Astrocyte (in vitro differentiated cells and primary cell): ENCODE measurements at regions not wholly inside any gene's neighbourhood (a gene's known extent, or its start where the extent isn't known, plus 50 kb on each side); places are given as distances from the start of the nearest gene placed in this dataset.

Source experiments
- DNase-seq: peaks from one replicate; pipeline ENCODE4 v3.0.0-alpha.2; 2010; ENCODE audit warnings: low read depth
- FAIRE-seq: peaks from 2 replicates; lab custom pipeline; 2011; peaks lifted over from hg19 to GRCh38; lab: Jason Lieb, UNC
- H2AFZ ChIP-seq: 2 replicates; pipeline ENCODE4 v1.6.0; 2012; ENCODE audit warnings: low read depth, low read length, inconsistent platforms
- H3K27ac ChIP-seq: 2 replicates; pipeline ENCODE4 v1.5.1; 2011; ENCODE audit warnings: low read depth, low read length, inconsistent platforms
- H3K27me3 ChIP-seq: 2 replicates; pipeline ENCODE4 v1.6.0; 2011; ENCODE audit warnings: low read length, inconsistent platforms; ENCODE audit not compliant: insufficient read depth
- H3K36me3 ChIP-seq: 2 replicates; pipeline ENCODE4 v1.5.1; 2011; ENCODE audit warnings: low read length, inconsistent platforms; ENCODE audit not compliant: insufficient read depth
- H3K4me1 ChIP-seq: 2 replicates; pipeline ENCODE4 v1.5.1; 2011; ENCODE audit warnings: low read length, inconsistent platforms; ENCODE audit not compliant: insufficient read depth
- H3K4me2 ChIP-seq: 2 replicates; pipeline ENCODE4 v1.6.0; 2012; ENCODE audit warnings: low read length, inconsistent platforms
- H3K4me3 ChIP-seq: 2 replicates; pipeline ENCODE4 v1.5.1; 2011; ENCODE audit warnings: low read depth, mild to moderate bottlenecking, low read length, inconsistent platforms; ENCODE audit not compliant: insufficient read depth
- H3K79me2 ChIP-seq: 2 replicates; pipeline ENCODE4 v1.6.0; 2012; ENCODE audit warnings: mild to moderate bottlenecking, low read length, inconsistent platforms; ENCODE audit not compliant: insufficient read depth
- H3K9ac ChIP-seq: 2 replicates; pipeline ENCODE4 v1.6.0; 2012; ENCODE audit warnings: mild to moderate bottlenecking, low read length, inconsistent platforms
- H3K9me3 ChIP-seq: 2 replicates; pipeline ENCODE4 v1.5.1; 2012; ENCODE audit warnings: low read depth, mild to moderate bottlenecking, low read length, inconsistent platforms; ENCODE audit not compliant: insufficient read depth
- H4K20me1 ChIP-seq: 2 replicates; pipeline ENCODE4 v1.6.0; 2012; ENCODE audit warnings: low read length, inconsistent platforms; ENCODE audit not compliant: insufficient read depth
- H3K27ac Mint-ChIP-seq: one replicate; pipeline ENCODE4 v1.8.0; 2021; ENCODE audit warnings: mild to moderate bottlenecking, mixed read lengths; ENCODE audit not compliant: unreplicated experiment
- H3K27me3 Mint-ChIP-seq: one replicate; pipeline ENCODE4 v1.8.0; 2021; ENCODE audit warnings: low read depth, mixed read lengths; ENCODE audit not compliant: unreplicated experiment
- H3K36me3 Mint-ChIP-seq: one replicate; pipeline ENCODE4 v1.8.0; 2021; ENCODE audit warnings: low read depth, mixed read lengths; ENCODE audit not compliant: unreplicated experiment
- H3K4me1 Mint-ChIP-seq: one replicate; pipeline ENCODE4 v1.8.0; 2021; ENCODE audit warnings: low read depth, mixed read lengths; ENCODE audit not compliant: unreplicated experiment
- H3K4me3 Mint-ChIP-seq: one replicate; pipeline ENCODE4 v1.8.0; 2021; ENCODE audit warnings: mild to moderate bottlenecking, moderate library complexity, mixed read lengths; ENCODE audit not compliant: unreplicated experiment
- H3K9me3 Mint-ChIP-seq: one replicate; pipeline ENCODE4 v1.8.0; 2021; ENCODE audit warnings: mild to moderate bottlenecking, mixed read lengths; ENCODE audit not compliant: unreplicated experiment
- CTCF ChIP-seq: IDR thresholded peaks from 2 replicates; pipeline ENCODE4 v1.5.1; 2011; ENCODE audit warnings: low read depth, mild to moderate bottlenecking, inconsistent platforms, low read length, moderate library complexity; ENCODE audit not compliant: insufficient read depth
- EZH2 ChIP-seq: IDR thresholded peaks from 2 replicates; pipeline ENCODE4 v1.6.1; 2012; ENCODE audit warnings: mild to moderate bottlenecking, low read length, inconsistent platforms; ENCODE audit not compliant: insufficient read depth

- no peaks in the 10 kb centered on the region for H3K36me3 Mint-ChIP-seq
- H3K27me3 Mint-ChIP-seq, result peaks cover 14% of the 10 kb centered on the region
- Histone ChIP-seq H3K27ac (no peak overlapping the region), H3K4me1 (peaks cover 12% of the 10 kb centered on the region), H4K20me1 (no peaks in the 10 kb centered on the region), H3K9ac (no peak overlapping the region), H3K36me3 (no peaks in the 10 kb centered on the region), H3K4me2 (peak overlapping the region; percentile 62), H3K4me3 (no peak overlapping the region), H3K9me3 (no peaks in the 10 kb centered on the region), H3K79me2 (no peaks in the 10 kb centered on the region), H3K27me3 (no peaks in the 10 kb centered on the region), H2AFZ (peak overlapping the region; percentile 49)
- H3K27ac Mint-ChIP-seq, result no peak overlapping the region
- no peak for TF ChIP-seq EZH2
- TF ChIP-seq CTCF, result no peak
- DNase-seq, result no peak
- FAIRE-seq, result no peak
- no peaks in the 10 kb centered on the region for H3K9me3 Mint-ChIP-seq
- no peak overlapping the region for H3K4me3 Mint-ChIP-seq
- H3K4me1 Mint-ChIP-seq, result no peaks in the 10 kb centered on the region
Observed at GRCh38 chr2:238787501-238787900, 60.4 kb upstream of the TWIST2 start.

DNA sequence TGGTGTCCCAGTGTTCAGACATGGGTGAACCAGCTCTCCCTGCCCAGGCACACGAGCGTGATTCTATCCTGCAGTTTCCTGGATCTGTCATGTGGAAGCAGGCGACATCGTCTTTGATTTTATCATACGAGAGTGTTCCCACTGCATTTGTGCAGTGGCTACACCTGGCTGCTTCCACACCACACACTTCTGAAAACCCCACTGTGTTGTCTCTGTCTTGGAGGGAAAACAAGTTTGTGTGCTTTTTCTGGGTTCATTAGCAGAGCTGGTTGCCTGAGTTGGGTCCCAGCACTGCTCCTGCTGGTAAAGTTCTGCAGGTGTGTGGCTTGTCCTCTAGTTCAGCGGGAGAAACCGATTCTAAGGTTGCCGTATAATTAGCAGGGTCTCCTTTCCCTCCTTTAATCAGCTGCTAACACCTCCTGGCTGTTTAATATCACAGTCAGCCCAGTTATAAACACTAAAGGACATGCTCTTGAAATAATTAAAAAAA lies 58.5 kb upstream of the TWIST2 start:
- Mint-ChIP-seq H3K27ac (no peak overlapping the region), H3K4me3 (no peak overlapping the region), H3K9me3 (no peaks in the 10 kb centered on the region), H3K27me3 (peaks cover 14% of the 10 kb centered on the region), H3K36me3 (no peaks in the 10 kb centered on the region), H3K4me1 (no peaks in the 10 kb centered on the region)
- DNase-seq, result no peak
- no peak overlapping the region for H3K9ac ChIP-seq
- no peak for FAIRE-seq
- no peaks in the 10 kb centered on the region for H3K27me3 ChIP-seq
- H3K9me3 ChIP-seq, result no peaks in the 10 kb centered on the region
- no peak for TF ChIP-seq EZH2
- TF ChIP-seq CTCF, result no peak
- no peak overlapping the region for H3K4me3 ChIP-seq
- H3K36me3 ChIP-seq, result no peaks in the 10 kb centered on the region
- H3K27ac ChIP-seq, result no peak overlapping the region
- H2AFZ ChIP-seq, result no peak overlapping the region
- no peak overlapping the region for H3K4me2 ChIP-seq
- no peaks in the 10 kb centered on the region for H4K20me1 ChIP-seq
- H3K4me1 ChIP-seq, result peaks cover 12% of the 10 kb centered on the region
- no peaks in the 10 kb centered on the region for H3K79me2 ChIP-seq

DNA sequence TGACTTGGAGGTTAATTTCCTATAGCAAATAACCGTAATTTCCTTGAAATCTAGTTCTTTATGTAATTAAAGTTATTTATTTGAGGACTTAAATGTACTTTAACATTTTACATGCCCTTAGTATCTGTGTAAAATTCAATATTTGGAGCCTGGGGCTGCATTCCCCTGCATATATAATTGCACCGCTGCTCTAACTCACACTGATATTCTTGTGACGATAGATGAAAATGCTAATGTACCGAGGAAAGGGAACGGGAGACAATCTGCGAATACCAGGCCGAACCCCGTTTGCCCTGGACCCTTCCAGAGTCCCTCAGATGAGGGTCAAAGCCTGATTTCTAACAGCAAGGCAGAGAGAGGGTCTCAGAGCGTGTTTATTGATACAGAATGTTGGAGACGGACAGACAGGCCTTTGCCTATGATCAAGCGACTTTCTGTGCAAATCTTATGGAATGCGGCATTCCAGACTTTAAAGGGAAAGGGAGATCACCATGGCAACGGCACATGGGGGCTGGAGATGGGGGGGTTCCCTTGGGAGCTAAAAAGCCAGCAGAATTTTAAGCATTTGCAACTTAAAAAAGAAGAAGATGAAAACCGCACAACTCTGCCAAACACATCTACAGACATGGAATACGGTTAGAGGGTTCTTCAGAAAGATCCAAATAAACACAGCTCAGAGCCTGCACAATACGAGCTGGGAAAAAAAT lies 57.6 kb upstream of the TWIST2 start:
- TF ChIP-seq EZH2, result peak; percentile 18
- no peak for TF ChIP-seq CTCF
- H3K27me3 Mint-ChIP-seq, result peaks cover 12% of the 10 kb centered on the region

More for the DNA sequence above, 57.6 kb upstream of the TWIST2 start:
- peak overlapping the region; percentile 53 for H3K4me2 ChIP-seq
- Mint-ChIP-seq H3K9me3 (no peaks in the 10 kb centered on the region), H3K4me1 (no peaks in the 10 kb centered on the region), H3K27ac (no peak overlapping the region), H3K4me3 (no peak overlapping the region), H3K36me3 (no peaks in the 10 kb centered on the region)
- no peaks in the 10 kb centered on the region for H3K27me3 ChIP-seq
- no peak overlapping the region for H3K27ac ChIP-seq
- H3K79me2 ChIP-seq, result no peaks in the 10 kb centered on the region
- H3K4me1 ChIP-seq, result peaks cover 12% of the 10 kb centered on the region
- H3K9me3 ChIP-seq, result no peaks in the 10 kb centered on the region
- H3K36me3 ChIP-seq, result no peaks in the 10 kb centered on the region
- no peaks in the 10 kb centered on the region for H4K20me1 ChIP-seq
- FAIRE-seq, result no peak
- H3K4me3 ChIP-seq, result no peak overlapping the region
- no peak overlapping the region for H3K9ac ChIP-seq
- H2AFZ ChIP-seq, result peak overlapping the region; percentile 37
- DNase-seq, result no peak
